Stimulated activated CD8-positive, alpha-beta memory T cell treated with anti-CD3 and anti-CD28 coated beads, Interleukin-4, amount 100 ng/mL, for 48 hours (primary cell): ENCODE measurements at regions not wholly inside any gene's neighbourhood (a gene's known extent, or its start where the extent isn't known, plus 50 kb on each side); places are given as distances from the start of the nearest gene placed in this dataset.

Experiments
- DNase-seq: peaks from one replicate; pipeline ENCODE4 v3.0.0-alpha.2; 2020

GRCh38 chr11:109752212-109752825 is 330.3 kb downstream of the C11orf87 start:
- no peak for DNase-seq

GRCh38 chr11:109756521-109756920 is 334.5 kb downstream of the C11orf87 start:
- no peak for DNase-seq

- DNase-seq: no peak
Observed at GRCh38 chr11:109756951-109757350, 335.0 kb downstream of the C11orf87 start.

- no peak for DNase-seq
Observed at GRCh38 chr11:109762546-109762945, 330.6 kb upstream of the ZC3H12C start.

- DNase-seq: no peak
Observed at GRCh38 chr11:109765709-109766311, 327.4 kb upstream of the ZC3H12C start.

- DNase-seq: no peak
Observed at GRCh38 chr11:109769858-109770257, 323.3 kb upstream of the ZC3H12C start.

- no peak for DNase-seq
Observed at GRCh38 chr11:109770323-109770722, 322.9 kb upstream of the ZC3H12C start.

GRCh38 chr11:109772892-109773291 is 320.3 kb upstream of the ZC3H12C start:
- DNase-seq: no peak

- no peak for DNase-seq
Observed at GRCh38 chr11:109775686-109776085, 317.5 kb upstream of the ZC3H12C start.

GRCh38 chr11:109783014-109783413 is 310.2 kb upstream of the ZC3H12C start:
- no peak for DNase-seq

GRCh38 chr11:109783840-109784239 is 309.4 kb upstream of the ZC3H12C start:
- DNase-seq: no peak

GRCh38 chr11:109784536-109784935 is 308.7 kb upstream of the ZC3H12C start:
- DNase-seq: no peak

GRCh38 chr11:109785198-109785597 is 308.0 kb upstream of the ZC3H12C start:
- DNase-seq: no peak

GRCh38 chr11:109785714-109786113 is 307.5 kb upstream of the ZC3H12C start:
- no peak for DNase-seq

GRCh38 chr11:109788948-109789490 is 304.2 kb upstream of the ZC3H12C start:
- DNase-seq: no peak

- no peak for DNase-seq
Observed at GRCh38 chr11:109789901-109790300, 303.3 kb upstream of the ZC3H12C start.

GRCh38 chr11:109791337-109791736 is 301.9 kb upstream of the ZC3H12C start:
- no peak for DNase-seq

- no peak for DNase-seq
Observed at GRCh38 chr11:109794501-109794900, 298.7 kb upstream of the ZC3H12C start.

GRCh38 chr11:109795234-109795633 is 298.0 kb upstream of the ZC3H12C start:
- DNase-seq: no peak

GRCh38 chr11:109796253-109796652 is 296.9 kb upstream of the ZC3H12C start:
- no peak for DNase-seq

GRCh38 chr11:109798521-109798920 is 294.7 kb upstream of the ZC3H12C start:
- no peak for DNase-seq

GRCh38 chr11:109799604-109800003 is 293.6 kb upstream of the ZC3H12C start:
- DNase-seq: no peak

- no peak for DNase-seq
Observed at GRCh38 chr11:109804911-109805310, 288.3 kb upstream of the ZC3H12C start.

GRCh38 chr11:109806205-109806604 is 287.0 kb upstream of the ZC3H12C start:
- no peak for DNase-seq

- DNase-seq: no peak
Observed at GRCh38 chr11:109808569-109808968, 284.6 kb upstream of the ZC3H12C start.
